SK-N-MC (cell line): ENCODE measurements at regions not wholly inside any gene's neighbourhood (a gene's known extent, or its start where the extent isn't known, plus 50 kb on each side); places are given as distances from the start of the nearest gene placed in this dataset.

ENCODE experiments used
- EZH2 ChIP-seq: fragments of 200-600 bp; sonication (generic); IDR thresholded peaks from one replicate; pipeline ENCODE4 v1.6.1; 2017; ENCODE audit warnings: antibody characterized with exemption
- FOXP2 ChIP-seq: optimal IDR thresholded peaks from 2 replicates; pipeline ENCODE3; 2011; ENCODE audit warnings: mild to moderate bottlenecking, moderate library complexity; ENCODE audit not compliant: insufficient read depth; ENCODE audit errors: extremely low read length, control extremely low read depth
- POLR2AphosphoS5 ChIP-seq: IDR thresholded peaks from 2 replicates; pipeline ENCODE4 v1.6.1; 2012; ENCODE audit warnings: mild to moderate bottlenecking, low read depth, low read length, borderline replicate concordance

GRCh38 chr5:38612851-38613250 lies 56.4 kb upstream of the LIFR start:
- TF ChIP-seq EZH2 (no peak), POLR2AphosphoS5 (no peak), FOXP2 (no peak)
